Common myeloid progenitor, CD34-positive (primary cell): ENCODE measurements at regions not wholly inside any gene's neighbourhood (a gene's known extent, or its start where the extent isn't known, plus 50 kb on each side); places are given as distances from the start of the nearest gene placed in this dataset.
A peak's percentile ranks its signal among the peaks of the same experiment; 100 is the strongest.

Experiments
- CTCF ChIA-PET: fragments of 350-600 bp; sonication (Branson Sonifier 250); formaldehyde crosslinking; loops from one replicate; lab custom pipeline; 2021; ENCODE audit warnings: antibody characterized with exemption; lab: Charles Lee
- POLR2A ChIA-PET: fragments of 350-600 bp; sonication (Branson Sonifier 250); formaldehyde crosslinking; loops from one replicate; lab custom pipeline; 2021; ENCODE audit warnings: antibody characterized with exemption; lab: Charles Lee
- DNase-seq, 3 donors: peaks; one replicate each; pipeline versions ENCODE4 v3.0.0 to v3.0.0-alpha.2; 2013
- H3K27ac ChIP-seq, 2 experiments: 1 replicate in 1 of 2; 2 replicates in 1 of 2; pipeline ENCODE4 v1.7.0; 2013; ENCODE audit warnings: inconsistent platforms in 2 of 2, low read length in 2 of 2, mild to moderate bottlenecking in 2 of 2, low read depth in 1 of 2, moderate library complexity in 1 of 2; ENCODE audit not compliant: severe bottlenecking in 2 of 2, insufficient read depth in 1 of 2, poor library complexity in 1 of 2
- H3K27me3 ChIP-seq, 5 experiments: replicated peaks in 2 of 5; 1 replicate in 3 of 5; 2 replicates in 2 of 5; pipeline versions ENCODE4 v1.6.1 to v1.7.0; 2013; ENCODE audit warnings: low read length in 4 of 5, mild to moderate bottlenecking in 2 of 5, moderate library complexity in 2 of 5, inconsistent platforms in 1 of 5; ENCODE audit not compliant: insufficient read depth in 5 of 5, control insufficient read depth in 4 of 5
- H3K36me3 ChIP-seq, 4 experiments: 1 replicate in 2 of 4; 2 replicates in 2 of 4; pipeline versions ENCODE4 v1.6.1 to v1.7.0; 2013; ENCODE audit warnings: low read length in 3 of 4, control low read depth in 1 of 4, mild to moderate bottlenecking in 1 of 4; ENCODE audit not compliant: control insufficient read depth in 4 of 4, insufficient read depth in 4 of 4
- H3K4me1 ChIP-seq, 4 experiments: 1 replicate in 3 of 4; 2 replicates in 1 of 4; pipeline versions ENCODE4 v1.6.1 to v1.7.1; 2013; ENCODE audit warnings: low read length in 3 of 4, mild to moderate bottlenecking in 3 of 4, control low read depth in 1 of 4, inconsistent platforms in 1 of 4, moderate library complexity in 1 of 4; ENCODE audit not compliant: control insufficient read depth in 4 of 4, insufficient read depth in 4 of 4; ENCODE audit errors: control extremely low read depth in 1 of 4
- H3K4me3 ChIP-seq, 7 experiments: 1 replicate in 4 of 7; 2 replicates in 3 of 7; pipeline versions ENCODE4 v1.5.1 to v1.7.0; 2013; ENCODE audit warnings: mild to moderate bottlenecking in 7 of 7, low read length in 6 of 7, moderate library complexity in 6 of 7, inconsistent platforms in 2 of 7, low read depth in 2 of 7, control low read depth in 1 of 7; ENCODE audit not compliant: insufficient read depth in 4 of 7, control insufficient read depth in 1 of 7; ENCODE audit errors: extremely low read depth in 1 of 7
- H3K9me3 ChIP-seq, 5 experiments: 1 replicate in 4 of 5; 2 replicates in 1 of 5; pipeline versions ENCODE4 v1.6.1 to v1.7.1; 2013; ENCODE audit warnings: low read length in 4 of 5, mild to moderate bottlenecking in 2 of 5, inconsistent platforms in 1 of 5, low read depth in 1 of 5, moderate library complexity in 1 of 5; ENCODE audit not compliant: control insufficient read depth in 4 of 5, insufficient read depth in 2 of 5; ENCODE audit errors: control extremely low read depth in 1 of 5
- WGBS: methylation state at CpG from one replicate; pipeline ENCODE4 v1.1.5; 2013; ENCODE audit not compliant: insufficient coverage; 5-methylcytosine and 5-hydroxymethylcytosine counted together

- H3K27ac ChIP-seq: no peak overlapping the region
- ChIA-PET CTCF (interaction anchor here (0.6 kb wide), 1 partner anchor 24 kb away, joined by 4 read pairs; no protein-coding TSS in a partner anchor), POLR2A (interaction anchor here (0.5 kb wide), 1 partner anchor 17 kb away, joined by 3 read pairs; no protein-coding TSS in a partner anchor)
- peaks cover 0 to 10% (median 1%) of the 10 kb centered on the region in 4 experiments for H3K4me1 ChIP-seq
- H3K9me3 ChIP-seq: no peaks in the 10 kb centered on the region
- H3K27me3 ChIP-seq: no peaks in the 10 kb centered on the region
- peak in 2 of 3 donors; percentile 21 to 36 for DNase-seq
- no peaks in the 10 kb centered on the region for H3K36me3 ChIP-seq
- 25% methylated on average over 1 of the region's 3 CpGs for WGBS
- H3K4me3 ChIP-seq: no peak overlapping the region
Measured at GRCh38 chr12:85747941-85748495, 88.2 kb downstream of the RASSF9 start.
